Endothelial cell of umbilical vein (primary cell): ENCODE measurements at regions not wholly inside any gene's neighbourhood (a gene's known extent, or its start where the extent isn't known, plus 50 kb on each side); places are given as distances from the start of the nearest gene placed in this dataset.

Experiments
- BruUV-seq: library from RNA; stranded (reverse); fragments of 400-500 nt; replicated peaks from 2 replicates; lab custom pipeline; 2021; lab: Mats Ljungman, UMichigan
- CTCF ChIA-PET: fragments of 300-600, 350-600 bp; sonication (Branson Sonifier 250); formaldehyde crosslinking; loops from one replicate; lab custom pipeline; 2021; ENCODE audit warnings: antibody characterized with exemption, inconsistent platforms; lab: Charles Lee
- POLR2A ChIA-PET: fragments of 300-600, 350-600 bp; sonication (Branson Sonifier 250); formaldehyde crosslinking; loops from one replicate; lab custom pipeline; 2021; ENCODE audit warnings: antibody characterized with exemption, inconsistent platforms; lab: Charles Lee
- DNase-seq: peaks from one replicate; pipeline ENCODE4 v3.0.0-alpha.2; 2011; ENCODE audit warnings: low read depth, low spot score
- FAIRE-seq: peaks from 2 replicates; lab custom pipeline; 2011; peaks lifted over from hg19 to GRCh38; lab: Jason Lieb, UNC
- H2AFZ ChIP-seq: 2 replicates; pipeline ENCODE4 v1.6.0; 2012; ENCODE audit warnings: low read depth, low read length, control low read depth, inconsistent platforms
- H3K27ac ChIP-seq: 2 replicates; pipeline ENCODE4 v1.5.1; 2011; ENCODE audit warnings: low read depth, mild to moderate bottlenecking, control low read depth, low read length, moderate library complexity; ENCODE audit not compliant: insufficient read depth
- H3K27me3 ChIP-seq, 2 experiments: 2 replicates each; pipeline versions ENCODE4 v1.6.0 to v1.6.1; 2011; ENCODE audit warnings: low read length in 2 of 2, mixed read lengths in 1 of 2; ENCODE audit not compliant: control insufficient read depth in 2 of 2, insufficient read depth in 2 of 2
- H3K36me3 ChIP-seq, 2 experiments: 2 replicates in 1 of 2; 3 replicates in 1 of 2; pipeline ENCODE4 v1.5.1; 2011; ENCODE audit warnings: low read length in 2 of 2, mild to moderate bottlenecking in 1 of 2, moderate library complexity in 1 of 2; ENCODE audit not compliant: control insufficient read depth in 2 of 2, insufficient read depth in 2 of 2; ENCODE audit errors: extremely low read depth in 1 of 2
- H3K4me1 ChIP-seq: 3 replicates; pipeline ENCODE4 v1.5.1; 2011; ENCODE audit warnings: mild to moderate bottlenecking, low read length; ENCODE audit not compliant: control insufficient read depth, insufficient read depth; ENCODE audit errors: extremely low read depth
- H3K4me2 ChIP-seq: 2 replicates; pipeline ENCODE4 v1.6.1; 2011; ENCODE audit warnings: low read length, control low read depth, mixed read lengths; ENCODE audit not compliant: insufficient read depth
- H3K4me3 ChIP-seq, 3 experiments: fragments of 200-600 bp in 1 of 3; sonication (generic), shearing (Covaris generic) in 1 of 3; replicated peaks in 1 of 3; 2 replicates each; pipeline ENCODE4 v1.5.1; 2011 to 2016; ENCODE audit warnings: control low read depth in 3 of 3, low read length in 3 of 3, mild to moderate bottlenecking in 2 of 3, inconsistent platforms in 1 of 3, low read depth in 1 of 3, moderate library complexity in 1 of 3; ENCODE audit not compliant: insufficient read depth in 1 of 3
- H3K79me2 ChIP-seq: 2 replicates; pipeline ENCODE4 v1.6.0; 2012; ENCODE audit warnings: low read length, inconsistent platforms; ENCODE audit not compliant: control insufficient read depth, insufficient read depth
- H3K9ac ChIP-seq: replicated peaks from 2 replicates; pipeline ENCODE3; 2011; ENCODE audit warnings: low read length, control low read depth; ENCODE audit not compliant: insufficient read depth; ENCODE audit errors: extremely low read depth
- H3K9me1 ChIP-seq: replicated peaks from 3 replicates; pipeline ENCODE4 v1.6.0; 2011; ENCODE audit warnings: mild to moderate bottlenecking, low read length; ENCODE audit not compliant: control insufficient read depth, insufficient read depth; ENCODE audit errors: extremely low read depth
- H3K9me3 ChIP-seq: replicated peaks from 2 replicates; pipeline ENCODE4 v1.5.1; 2012; ENCODE audit warnings: low read length, inconsistent platforms; ENCODE audit not compliant: control insufficient read depth, insufficient read depth
- H4K20me1 ChIP-seq: replicated peaks from 2 replicates; pipeline ENCODE3; 2011; ENCODE audit warnings: mild to moderate bottlenecking, low read length; ENCODE audit not compliant: control insufficient read depth, insufficient read depth; ENCODE audit errors: extremely low read depth
- EZH2 ChIP-seq: IDR thresholded peaks from 2 replicates; pipeline ENCODE4 v1.6.1; 2012; ENCODE audit warnings: borderline replicate concordance, low read depth, mild to moderate bottlenecking, moderate library complexity, low read length, inconsistent platforms; ENCODE audit not compliant: severe bottlenecking
- FOS ChIP-seq: IDR thresholded peaks from 2 replicates; pipeline ENCODE4 v1.6.1; 2011; ENCODE audit warnings: mild to moderate bottlenecking, low read length, moderate library complexity, borderline replicate concordance; ENCODE audit not compliant: insufficient read depth
- GATA2 ChIP-seq: IDR thresholded peaks from 2 replicates; pipeline ENCODE4 v1.7.0; 2011; ENCODE audit warnings: low read depth, mild to moderate bottlenecking, moderate library complexity, mixed read lengths, low read length; ENCODE audit not compliant: insufficient read length, insufficient read depth
- JUN ChIP-seq: IDR thresholded peaks from 2 replicates; pipeline ENCODE4 v1.6.1; 2011; ENCODE audit warnings: borderline replicate concordance, low read depth; ENCODE audit not compliant: insufficient read length, insufficient read depth
- MYC ChIP-seq: IDR thresholded peaks from one replicate; pipeline ENCODE4 v1.6.1; 2011; ENCODE audit warnings: mild to moderate bottlenecking, low read depth, low read length
- POLR2A ChIP-seq: IDR thresholded peaks from 2 replicates; pipeline ENCODE4 v1.6.1; 2012; ENCODE audit warnings: low read depth, mild to moderate bottlenecking, control low read depth, low read length
- POLR2AphosphoS5 ChIP-seq: IDR thresholded peaks from 2 replicates; pipeline ENCODE4 v1.6.1; 2012; ENCODE audit warnings: low read depth, mild to moderate bottlenecking, control low read depth, low read length, moderate library complexity; ENCODE audit not compliant: insufficient read depth
- dilution Hi-C: fragments of 300-500 bp; cut with MboI; formaldehyde crosslinking; loops from one replicate; pipeline ENCODE4 v1.15.0; 2019; ENCODE audit warnings: low sequenced_read_pairs; ENCODE audit not compliant: extremely low pct_ligation_motif_present
- intact Hi-C: fragments of 100-400 bp; cut with micrococcal nuclease; formaldehyde crosslinking; loops from one replicate; pipeline ENCODE4 v1.10.0; 2022
- TF ChIP-seq, protein P1 (sequence below), 2 donors: IDR thresholded peaks; 1 replicate in 1 of 2; 2 replicates in 1 of 2; pipeline ENCODE4 v1.5.1; 2011; ENCODE audit warnings: low read length in 2 of 2, mild to moderate bottlenecking in 2 of 2, moderate library complexity in 2 of 2, control low read depth in 1 of 2, inconsistent platforms in 1 of 2, low read depth in 1 of 2; ENCODE audit not compliant: insufficient read depth in 1 of 2; ENCODE audit errors: extremely low read depth in 1 of 2
- TF ChIP-seq, protein P2 (sequence below): IDR thresholded peaks from 2 replicates; pipeline ENCODE4 v1.6.1; 2011; ENCODE audit not compliant: insufficient read depth, insufficient read length

DNA sequence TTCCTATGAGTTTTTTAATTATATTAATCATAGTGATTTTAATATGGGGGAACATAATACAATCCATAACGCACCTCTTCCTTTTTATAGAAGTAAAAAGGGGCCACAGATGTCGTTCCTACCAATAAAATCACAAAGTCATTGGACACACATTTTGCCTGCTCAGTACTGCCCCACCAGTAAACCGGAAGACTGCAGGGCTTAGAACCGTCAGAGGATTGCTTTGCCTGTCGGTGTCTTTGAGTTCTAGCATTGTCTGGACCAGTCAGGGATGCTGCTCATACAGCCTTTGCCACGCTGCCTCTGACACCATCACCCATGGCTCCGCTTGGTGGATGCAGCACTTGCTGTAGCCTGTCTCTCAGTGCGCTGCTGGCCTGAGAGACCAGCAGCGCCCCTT, 853.6 kb downstream of the C6orf118 start:
- no peaks in the 10 kb centered on the region for H3K27me3 ChIP-seq
- ChIA-PET CTCF (no interaction called here), POLR2A (no interaction called here)
- dilution Hi-C loops (no loop called here), intact Hi-C loops (no loop called here)
- TF ChIP-seq, protein P1, sequence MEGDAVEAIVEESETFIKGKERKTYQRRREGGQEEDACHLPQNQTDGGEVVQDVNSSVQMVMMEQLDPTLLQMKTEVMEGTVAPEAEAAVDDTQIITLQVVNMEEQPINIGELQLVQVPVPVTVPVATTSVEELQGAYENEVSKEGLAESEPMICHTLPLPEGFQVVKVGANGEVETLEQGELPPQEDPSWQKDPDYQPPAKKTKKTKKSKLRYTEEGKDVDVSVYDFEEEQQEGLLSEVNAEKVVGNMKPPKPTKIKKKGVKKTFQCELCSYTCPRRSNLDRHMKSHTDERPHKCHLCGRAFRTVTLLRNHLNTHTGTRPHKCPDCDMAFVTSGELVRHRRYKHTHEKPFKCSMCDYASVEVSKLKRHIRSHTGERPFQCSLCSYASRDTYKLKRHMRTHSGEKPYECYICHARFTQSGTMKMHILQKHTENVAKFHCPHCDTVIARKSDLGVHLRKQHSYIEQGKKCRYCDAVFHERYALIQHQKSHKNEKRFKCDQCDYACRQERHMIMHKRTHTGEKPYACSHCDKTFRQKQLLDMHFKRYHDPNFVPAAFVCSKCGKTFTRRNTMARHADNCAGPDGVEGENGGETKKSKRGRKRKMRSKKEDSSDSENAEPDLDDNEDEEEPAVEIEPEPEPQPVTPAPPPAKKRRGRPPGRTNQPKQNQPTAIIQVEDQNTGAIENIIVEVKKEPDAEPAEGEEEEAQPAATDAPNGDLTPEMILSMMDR (IDR thresholded peaks at IDR 0.05; ENCODE audit: extremely low read depth in 1 of 2, insufficient read depth in 1 of 2, low read depth in 1 of 2, low read length in 2 of 2): no peak
- no peak for TF ChIP-seq MYC
- no peak for TF ChIP-seq POLR2AphosphoS5
- TF ChIP-seq POLR2A: no peak
- TF ChIP-seq EZH2: no peak
- no peak for TF ChIP-seq FOS
- TF ChIP-seq, protein P2, sequence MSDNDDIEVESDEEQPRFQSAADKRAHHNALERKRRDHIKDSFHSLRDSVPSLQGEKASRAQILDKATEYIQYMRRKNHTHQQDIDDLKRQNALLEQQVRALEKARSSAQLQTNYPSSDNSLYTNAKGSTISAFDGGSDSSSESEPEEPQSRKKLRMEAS: no peak
- TF ChIP-seq GATA2: no peak
- no peak for TF ChIP-seq JUN
- BruUV-seq: no TSS peak
- H3K79me2 ChIP-seq: no peaks in the 10 kb centered on the region
- H3K4me2 ChIP-seq: no peak overlapping the region
- no peak overlapping the region for H2AFZ ChIP-seq
- H4K20me1 ChIP-seq: no peaks in the 10 kb centered on the region
- H3K9me1 ChIP-seq: no peaks in the 10 kb centered on the region
- no peak overlapping the region for H3K9ac ChIP-seq
- FAIRE-seq: no peak
- H3K4me1 ChIP-seq: no peaks in the 10 kb centered on the region
- DNase-seq: no peak
- no peaks in the 10 kb centered on the region for H3K36me3 ChIP-seq
- no peak overlapping the region for H3K27ac ChIP-seq
- no peaks in the 10 kb centered on the region for H3K9me3 ChIP-seq
- no peak overlapping the region for H3K4me3 ChIP-seq
